ENCODE measurements at regions not wholly inside any gene's neighbourhood (a gene's known extent, or its start where the extent isn't known, plus 50 kb on each side); places are given as distances from the start of the nearest gene placed in this dataset.
"Not testable (repeated sequence)": the region's sequence is repeated elsewhere in the genome, so short reads cannot be mapped to it uniquely, and the experiment has no call there.

DNA sequence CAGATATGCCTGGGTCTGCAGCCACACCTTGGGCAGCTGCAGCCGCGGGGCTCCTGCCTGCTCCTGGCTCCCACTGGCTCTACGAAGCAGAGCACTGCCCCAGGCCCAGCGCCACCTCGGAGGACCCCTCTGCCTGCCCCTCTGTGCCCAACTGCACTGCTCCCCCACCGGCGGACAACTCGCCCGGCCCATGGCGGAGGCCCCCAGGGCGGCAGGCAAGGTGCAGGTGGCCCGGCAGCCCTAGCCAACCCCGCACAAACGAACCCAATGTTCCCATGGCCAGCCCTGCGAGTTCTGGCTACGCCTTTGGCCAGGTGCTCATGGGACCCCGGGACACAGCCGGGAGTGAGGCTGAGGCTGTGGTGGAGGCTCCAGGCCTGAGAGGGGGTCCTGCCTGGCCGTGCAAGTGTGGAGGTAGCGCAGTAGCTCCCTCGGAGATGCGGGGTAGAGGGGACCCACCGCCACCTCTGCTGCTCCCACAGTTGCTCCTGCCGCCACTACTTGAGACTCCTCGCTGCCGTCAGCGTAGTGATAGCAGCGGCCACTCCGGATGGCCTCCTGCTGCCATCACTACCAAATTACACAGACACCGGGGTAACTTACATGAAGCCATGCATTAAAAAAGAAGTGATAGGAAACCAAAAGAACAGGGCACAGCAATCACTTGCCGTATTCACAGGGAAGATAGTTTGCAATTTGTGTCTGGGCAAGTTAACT is 97.3 kb upstream of the SP4 start:
- Histone ChIP-seq H3K27me3 (ENCODE audit: insufficient read depth, low read length) (no peaks in the 10 kb centered on the region), H3K4me3 (ENCODE audit: low read length) (no peak overlapping the region), H3K4me1 (ENCODE audit: insufficient read depth, low read length) (no peaks in the 10 kb centered on the region), H3K9me3 (ENCODE audit: low read depth, low read length) (no peaks in the 10 kb centered on the region)

GRCh38 chr7:21334906-21335305 is 93.0 kb upstream of the SP4 start:
- H3K4me3 ChIP-seq (ENCODE audit: low read length) = no peak overlapping the region
- H3K27me3 ChIP-seq (ENCODE audit: insufficient read depth, low read length) = no peaks in the 10 kb centered on the region
- H3K9me3 ChIP-seq (ENCODE audit: low read depth, low read length) = no peaks in the 10 kb centered on the region
- H3K4me1 ChIP-seq (ENCODE audit: insufficient read depth, low read length) = peaks cover 6% of the 10 kb centered on the region

GRCh38 chr7:21336743-21337142 is 91.1 kb upstream of the SP4 start:
- no peak overlapping the region for H3K4me3 ChIP-seq (ENCODE audit: low read length)

DNA sequence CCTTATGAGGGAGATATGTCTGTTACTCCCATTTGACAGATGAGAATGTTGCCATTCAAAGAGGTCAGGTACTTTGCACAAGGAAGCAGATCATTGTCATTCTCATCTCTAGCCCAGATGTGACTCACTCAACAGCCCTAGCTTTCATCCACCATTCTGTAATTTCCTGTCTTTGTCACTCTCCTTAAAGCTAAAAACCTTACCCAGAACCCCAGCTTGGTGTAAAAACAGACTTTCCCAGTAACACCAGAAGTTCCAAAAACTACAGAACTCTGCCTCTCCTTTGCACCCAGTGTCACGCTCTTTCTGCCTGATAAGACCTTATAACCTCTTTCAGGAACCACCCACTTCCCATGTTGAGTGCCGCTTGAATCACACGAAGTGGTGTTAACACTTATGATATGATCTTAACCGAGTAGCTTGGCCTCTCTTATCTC is 89.1 kb upstream of the SP4 start:
- Histone ChIP-seq H3K4me3 (ENCODE audit: low read length) (no peak overlapping the region), H3K4me1 (ENCODE audit: insufficient read depth, low read length) (peaks cover 6% of the 10 kb centered on the region), H3K9me3 (ENCODE audit: low read depth, low read length) (no peaks in the 10 kb centered on the region), H3K27me3 (ENCODE audit: insufficient read depth, low read length) (no peaks in the 10 kb centered on the region)

More at GRCh38 chr7:21336743-21337142, 91.1 kb upstream of the SP4 start:
- no peaks in the 10 kb centered on the region for H3K27me3 ChIP-seq (ENCODE audit: insufficient read depth, low read length)
- H3K4me1 ChIP-seq (ENCODE audit: insufficient read depth, low read length) = peaks cover 6% of the 10 kb centered on the region
- no peaks in the 10 kb centered on the region for H3K9me3 ChIP-seq (ENCODE audit: low read depth, low read length)

DNA sequence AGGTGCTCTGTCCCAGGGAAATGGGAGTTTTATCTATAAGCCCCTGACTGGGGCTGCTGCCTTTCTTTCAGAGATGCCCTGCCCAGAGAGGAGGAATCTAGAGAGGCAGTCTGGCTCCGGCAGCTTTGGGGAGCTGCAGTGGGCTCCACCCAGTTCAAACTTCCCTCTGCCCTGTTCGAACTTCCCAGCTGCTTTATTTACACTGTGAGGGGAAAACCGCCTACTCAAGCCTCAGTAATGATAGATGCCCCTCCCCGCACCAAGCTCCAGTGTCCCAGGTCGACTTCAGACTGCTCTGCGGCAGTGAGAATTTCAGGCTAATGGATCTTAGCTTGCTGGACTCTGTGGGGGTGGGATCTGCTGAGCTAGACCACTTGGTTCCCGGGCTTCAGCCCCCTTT is 83.0 kb upstream of the SP4 start:
- H3K4me3 ChIP-seq (ENCODE audit: low read length); H3K27me3 ChIP-seq (ENCODE audit: insufficient read depth, low read length); H3K9me3 ChIP-seq (ENCODE audit: low read depth, low read length); H3K4me1 ChIP-seq (ENCODE audit: insufficient read depth, low read length): not testable (repeated sequence)

DNA sequence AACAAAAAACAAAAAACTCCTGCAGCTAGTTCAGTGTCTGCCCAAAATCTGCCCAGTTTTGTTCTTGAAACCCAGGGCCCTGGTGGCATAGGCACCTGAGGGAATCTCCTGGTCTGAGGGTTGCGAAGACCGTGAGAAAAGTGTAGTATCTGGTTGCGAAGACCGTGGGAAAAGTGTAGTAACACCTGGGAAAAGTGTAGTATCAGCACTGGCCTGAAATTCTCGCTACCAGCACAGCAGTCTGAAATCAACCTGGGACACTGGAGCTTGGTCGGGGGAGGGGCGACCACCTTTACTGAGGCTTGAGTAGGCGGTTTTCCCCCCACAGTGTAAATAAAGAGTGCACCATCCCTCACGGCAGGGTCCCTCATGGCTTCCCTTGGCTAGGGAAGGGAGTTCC is 82.5 kb upstream of the SP4 start:
- Histone ChIP-seq H3K9me3 (ENCODE audit: low read depth, low read length) (no peaks in the 10 kb centered on the region), H3K27me3 (ENCODE audit: insufficient read depth, low read length) (no peaks in the 10 kb centered on the region), H3K4me3 (ENCODE audit: low read length) (no peak overlapping the region), H3K4me1 (ENCODE audit: insufficient read depth, low read length) (no peaks in the 10 kb centered on the region)

- H3K4me1 ChIP-seq (ENCODE audit: insufficient read depth, low read length) = no peaks in the 10 kb centered on the region
- H3K27me3 ChIP-seq (ENCODE audit: insufficient read depth, low read length) = no peaks in the 10 kb centered on the region
- no peak overlapping the region for H3K4me3 ChIP-seq (ENCODE audit: low read length)
- H3K9me3 ChIP-seq (ENCODE audit: low read depth, low read length) = no peaks in the 10 kb centered on the region
Observed at GRCh38 chr7:21346297-21346696, 81.6 kb upstream of the SP4 start.

DNA sequence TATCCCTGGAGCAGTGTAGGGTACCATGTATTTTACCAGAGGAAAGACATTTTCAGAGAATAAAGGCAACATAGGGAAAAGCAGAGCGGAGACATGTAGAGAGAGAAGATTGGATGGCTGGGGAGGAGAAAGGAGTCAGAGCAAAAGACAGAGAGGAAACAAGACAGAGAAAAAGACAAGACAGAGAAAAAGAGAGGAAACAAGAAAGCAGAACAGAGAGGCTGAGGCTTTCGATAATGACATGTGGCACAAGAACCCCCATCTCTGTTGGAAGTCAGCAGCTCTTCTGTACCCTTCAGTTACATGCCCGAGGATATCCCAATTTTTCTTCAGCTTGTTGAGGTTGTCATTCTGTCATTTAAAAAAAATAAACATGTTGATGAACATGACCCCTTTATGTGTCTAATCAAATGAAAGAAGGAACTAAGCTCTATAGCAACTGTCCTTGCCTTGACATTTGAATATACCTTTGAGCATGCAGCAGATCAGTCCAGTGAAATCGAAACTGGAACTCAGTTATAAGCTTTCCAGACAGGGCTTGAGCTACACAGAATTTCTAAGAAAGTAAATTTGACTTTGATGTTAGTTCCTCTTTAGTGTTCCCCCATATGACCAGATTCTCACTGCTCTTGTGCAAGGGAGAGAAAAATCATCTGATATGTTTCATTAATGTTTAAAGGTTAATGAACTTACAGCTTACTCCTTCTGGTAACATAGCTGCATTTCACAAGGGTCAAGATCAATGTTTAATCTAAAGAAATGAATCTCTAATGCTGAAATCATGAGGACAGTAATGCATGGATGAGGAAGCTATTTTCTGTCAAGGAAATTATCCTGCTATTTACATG is 75.1 kb upstream of the SP4 start:
- Histone ChIP-seq H3K4me1 (ENCODE audit: insufficient read depth, low read length) (peaks cover 56% of the 10 kb centered on the region), H3K27me3 (ENCODE audit: insufficient read depth, low read length) (no peaks in the 10 kb centered on the region), H3K4me3 (ENCODE audit: low read length) (no peak overlapping the region), H3K9me3 (ENCODE audit: low read depth, low read length) (no peaks in the 10 kb centered on the region)

DNA sequence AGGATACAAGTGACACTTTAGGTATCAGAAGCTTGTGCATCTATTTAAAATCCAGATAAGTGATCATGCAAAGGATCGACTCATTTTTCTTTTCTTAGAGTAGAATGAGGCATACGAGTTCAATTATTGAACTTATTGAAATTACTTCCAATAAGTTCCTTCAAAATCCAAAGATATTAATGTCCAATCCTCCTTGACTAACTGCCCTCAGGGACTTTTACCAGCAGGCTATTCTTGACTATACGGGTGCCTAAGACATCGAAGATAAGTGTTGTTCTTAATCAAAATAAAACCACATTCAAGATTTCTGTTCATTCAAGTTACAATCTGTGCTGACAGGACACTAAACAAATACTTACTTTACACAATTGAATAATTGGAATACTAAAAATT is 74.5 kb upstream of the SP4 start:
- no peak overlapping the region for H3K4me3 ChIP-seq (ENCODE audit: low read length)
- H3K9me3 ChIP-seq (ENCODE audit: low read depth, low read length) = no peaks in the 10 kb centered on the region
- H3K4me1 ChIP-seq (ENCODE audit: insufficient read depth, low read length) = peaks cover 63% of the 10 kb centered on the region
- no peaks in the 10 kb centered on the region for H3K27me3 ChIP-seq (ENCODE audit: insufficient read depth, low read length)

DNA sequence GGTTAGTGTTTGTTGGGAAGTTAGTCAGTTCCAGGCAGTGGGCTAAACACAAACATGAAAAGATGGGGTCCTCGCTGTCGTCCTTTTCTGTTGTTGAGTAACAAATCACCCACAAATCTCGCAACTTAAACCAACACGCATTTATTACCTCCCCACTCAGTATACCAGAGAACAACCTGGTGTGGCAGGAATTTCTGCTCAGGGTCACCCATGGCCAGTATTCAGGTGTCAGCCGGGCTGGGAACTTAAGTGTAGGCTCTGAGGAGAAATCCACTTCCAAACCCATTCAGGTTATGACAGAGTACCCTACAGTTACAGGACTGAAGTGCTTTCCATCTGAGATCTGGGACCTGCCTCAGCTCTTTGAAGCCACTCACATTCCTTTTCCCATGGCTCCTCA is 73.6 kb upstream of the SP4 start:
- no peaks in the 10 kb centered on the region for H3K27me3 ChIP-seq (ENCODE audit: insufficient read depth, low read length)
- H3K9me3 ChIP-seq (ENCODE audit: low read depth, low read length) = no peaks in the 10 kb centered on the region
- H3K4me1 ChIP-seq (ENCODE audit: insufficient read depth, low read length) = peaks cover 71% of the 10 kb centered on the region
- H3K4me3 ChIP-seq (ENCODE audit: low read length) = no peak overlapping the region

GRCh38 chr7:21355406-21355874 is 72.4 kb upstream of the SP4 start:
- H3K4me1 ChIP-seq (ENCODE audit: insufficient read depth, low read length) = peaks cover 71% of the 10 kb centered on the region
- no peaks in the 10 kb centered on the region for H3K9me3 ChIP-seq (ENCODE audit: low read depth, low read length)
- no peak overlapping the region for H3K4me3 ChIP-seq (ENCODE audit: low read length)
- no peaks in the 10 kb centered on the region for H3K27me3 ChIP-seq (ENCODE audit: insufficient read depth, low read length)

DNA sequence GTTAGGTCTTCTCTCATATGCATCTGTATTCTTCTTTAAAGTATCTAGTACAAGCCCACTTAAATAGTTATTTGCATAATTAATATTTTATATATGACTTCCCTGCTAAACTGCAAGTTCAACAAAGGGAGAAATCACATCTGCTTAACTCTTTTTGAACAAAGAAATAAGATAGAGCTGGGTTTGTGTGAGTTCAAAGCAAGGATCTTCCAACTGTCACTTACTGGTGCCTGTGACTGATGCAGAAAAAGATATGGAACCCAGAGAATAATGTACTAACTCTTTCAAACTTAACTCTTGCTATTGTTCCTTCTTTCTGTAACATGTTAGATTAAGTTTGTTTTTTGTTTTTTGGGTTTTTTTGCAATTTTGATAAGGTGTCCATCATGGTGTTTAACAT is 71.3 kb upstream of the SP4 start:
- Histone ChIP-seq H3K9me3 (ENCODE audit: low read depth, low read length) (no peaks in the 10 kb centered on the region), H3K4me3 (ENCODE audit: low read length) (no peak overlapping the region), H3K4me1 (ENCODE audit: insufficient read depth, low read length) (peaks cover 71% of the 10 kb centered on the region), H3K27me3 (ENCODE audit: insufficient read depth, low read length) (no peaks in the 10 kb centered on the region)

GRCh38 chr7:21357151-21358097 is 70.5 kb upstream of the SP4 start:
- Histone ChIP-seq H3K9me3 (ENCODE audit: low read depth, low read length) (no peaks in the 10 kb centered on the region), H3K4me3 (ENCODE audit: low read length) (no peak overlapping the region), H3K27me3 (ENCODE audit: insufficient read depth, low read length) (no peaks in the 10 kb centered on the region), H3K4me1 (ENCODE audit: insufficient read depth, low read length) (peaks cover 65% of the 10 kb centered on the region)

- H3K27me3 ChIP-seq (ENCODE audit: insufficient read depth, low read length) = no peaks in the 10 kb centered on the region
- H3K4me1 ChIP-seq (ENCODE audit: insufficient read depth, low read length) = peaks cover 56% of the 10 kb centered on the region
- H3K9me3 ChIP-seq (ENCODE audit: low read depth, low read length) = no peaks in the 10 kb centered on the region
Observed at GRCh38 chr7:21358648-21359047, 69.2 kb upstream of the SP4 start.

DNA sequence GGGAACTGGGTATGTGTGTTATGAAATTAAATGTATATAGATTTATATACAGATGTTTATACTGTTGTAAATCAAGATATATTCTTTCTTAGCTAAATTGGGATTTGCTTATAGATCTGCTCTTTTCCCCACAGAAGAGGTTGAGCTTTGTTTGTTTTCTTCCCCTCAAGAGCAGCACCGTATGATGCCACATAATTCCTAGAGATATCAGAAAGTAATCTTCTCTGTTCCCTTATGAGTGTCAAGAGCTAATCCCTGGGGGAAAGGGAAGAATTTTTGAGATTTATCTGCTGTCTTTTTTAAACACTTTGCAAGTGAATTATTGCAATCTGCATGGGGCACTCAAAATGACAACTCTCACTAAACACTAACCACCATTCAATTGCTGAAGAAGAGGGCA is 68.7 kb upstream of the SP4 start:
- Histone ChIP-seq H3K4me3 (ENCODE audit: low read length) (no peak overlapping the region), H3K27me3 (ENCODE audit: insufficient read depth, low read length) (no peaks in the 10 kb centered on the region), H3K4me1 (ENCODE audit: insufficient read depth, low read length) (peaks cover 51% of the 10 kb centered on the region), H3K9me3 (ENCODE audit: low read depth, low read length) (no peaks in the 10 kb centered on the region)

More at GRCh38 chr7:21358648-21359047, 69.2 kb upstream of the SP4 start:
- no peak overlapping the region for H3K4me3 ChIP-seq (ENCODE audit: low read length)

All from mononuclear cell (primary cell).